HFF-Myc (cell line): ENCODE measurements at regions not wholly inside any gene's neighbourhood (a gene's known extent, or its start where the extent isn't known, plus 50 kb on each side); places are given as distances from the start of the nearest gene placed in this dataset.
"Not testable (repeated sequence)": the region's sequence is repeated elsewhere in the genome, so short reads cannot be mapped to it uniquely, and the experiment has no call there.

ENCODE experiments used
- DNase-seq: peaks from one replicate; pipeline ENCODE4 v3.0.0-alpha.2; 2011; ENCODE audit warnings: low read depth; ENCODE audit errors: extremely low read depth
- H3K4me3 ChIP-seq: replicated peaks from 2 replicates; pipeline ENCODE4 v1.5.1; 2011; ENCODE audit warnings: low read depth, mild to moderate bottlenecking, control low read depth, low read length
- CTCF ChIP-seq: IDR thresholded peaks from 2 replicates; pipeline ENCODE4 v1.5.1; 2012; ENCODE audit warnings: mild to moderate bottlenecking, low read depth, low read length, control low read depth; ENCODE audit errors: missing control alignments

- H3K4me3 ChIP-seq = no peak overlapping the region
- no peak for DNase-seq
- TF ChIP-seq CTCF = no peak
Measured at GRCh38 chr4:165813606-165814005, 59.4 kb upstream of the TLL1 start.

GRCh38 chr4:165814256-165815020, 58.6 kb upstream of the TLL1 start:
- no peak for TF ChIP-seq CTCF
- DNase-seq = no peak
- no peak overlapping the region for H3K4me3 ChIP-seq

GRCh38 chr4:165819126-165819525, 53.9 kb upstream of the TLL1 start:
- not testable (repeated sequence) for H3K4me3 ChIP-seq, DNase-seq
